Activated T-helper 17 cell treated with anti-CD3 and anti-CD28 coated beads, Interleukin-2, amount 50 U/mL, for 72 hours (primary cell): ENCODE measurements at regions not wholly inside any gene's neighbourhood (a gene's known extent, or its start where the extent isn't known, plus 50 kb on each side); places are given as distances from the start of the nearest gene placed in this dataset.
"Not testable (repeated sequence)": the region's sequence is repeated elsewhere in the genome, so short reads cannot be mapped to it uniquely, and the experiment has no call there.

Source experiments
- ATAC-seq: fragments of 150-1000 bp; cut with Tn5 transposase; replicated peaks from 2 replicates; pipeline ENCODE4 v1.10.0; 2021; ENCODE audit warnings: mild to moderate bottlenecking, moderate library complexity
- H3K27ac Mint-ChIP-seq: one replicate; pipeline ENCODE4 v1.8.0; 2022; ENCODE audit warnings: mixed read lengths
- H3K27me3 Mint-ChIP-seq: one replicate; pipeline ENCODE4 v1.8.0; 2022; ENCODE audit warnings: mixed read lengths
- H3K36me3 Mint-ChIP-seq: one replicate; pipeline ENCODE4 v1.8.0; 2022; ENCODE audit warnings: low read depth, mild to moderate bottlenecking, mixed read lengths
- H3K4me1 Mint-ChIP-seq: one replicate; pipeline ENCODE4 v1.8.0; 2022; ENCODE audit warnings: mixed read lengths
- H3K4me3 Mint-ChIP-seq: one replicate; pipeline ENCODE4 v1.8.0; 2022; ENCODE audit warnings: mild to moderate bottlenecking, mixed read lengths
- H3K9me3 Mint-ChIP-seq: one replicate; pipeline ENCODE4 v1.8.0; 2022; ENCODE audit warnings: mixed read lengths

- H3K4me3 Mint-ChIP-seq, ATAC-seq, H3K4me1 Mint-ChIP-seq, H3K27me3 Mint-ChIP-seq, H3K36me3 Mint-ChIP-seq, H3K9me3 Mint-ChIP-seq, H3K27ac Mint-ChIP-seq: not testable (repeated sequence)
Measured at GRCh38 chr1:25171013-25171412, 61.3 kb downstream of the SYF2 start.

- Mint-ChIP-seq H3K4me1 (no peaks in the 10 kb centered on the region), H3K27me3 (no peaks in the 10 kb centered on the region), H3K9me3 (peaks cover 5% of the 10 kb centered on the region), H3K36me3 (no peaks in the 10 kb centered on the region), H3K27ac (no peak overlapping the region), H3K4me3 (no peak overlapping the region)
- ATAC-seq, result no peak
Measured at GRCh38 chr1:25170439-25170838, 61.9 kb downstream of the SYF2 start.

- Mint-ChIP-seq H3K4me3 (no peak overlapping the region), H3K36me3 (no peaks in the 10 kb centered on the region), H3K27ac (no peak overlapping the region), H3K27me3 (no peaks in the 10 kb centered on the region), H3K9me3 (peaks cover 5% of the 10 kb centered on the region), H3K4me1 (no peaks in the 10 kb centered on the region)
- no peak for ATAC-seq
Measured at GRCh38 chr1:25169610-25170009, 62.7 kb downstream of the SYF2 start.

- Mint-ChIP-seq H3K9me3 (peaks cover 5% of the 10 kb centered on the region), H3K4me3 (no peak overlapping the region), H3K27ac (no peak overlapping the region), H3K36me3 (no peaks in the 10 kb centered on the region), H3K27me3 (no peaks in the 10 kb centered on the region), H3K4me1 (no peaks in the 10 kb centered on the region)
- no peak for ATAC-seq
Measured at GRCh38 chr1:25169168-25169567, 63.1 kb downstream of the SYF2 start.

GRCh38 chr1:25168193-25169071 lies 63.9 kb downstream of the SYF2 start:
- ATAC-seq, result no peak
- Mint-ChIP-seq H3K4me3 (no peak overlapping the region), H3K27me3 (no peaks in the 10 kb centered on the region), H3K4me1 (no peaks in the 10 kb centered on the region), H3K9me3 (peaks cover 5% of the 10 kb centered on the region), H3K36me3 (no peaks in the 10 kb centered on the region), H3K27ac (no peak overlapping the region)

- H3K4me1 Mint-ChIP-seq, result no peaks in the 10 kb centered on the region
- H3K27ac Mint-ChIP-seq, result no peak overlapping the region
- H3K4me3 Mint-ChIP-seq, result no peak overlapping the region
- no peaks in the 10 kb centered on the region for H3K9me3 Mint-ChIP-seq
- no peaks in the 10 kb centered on the region for H3K27me3 Mint-ChIP-seq
- H3K36me3 Mint-ChIP-seq, result no peaks in the 10 kb centered on the region
- ATAC-seq, result no peak
Measured at GRCh38 chr1:25167269-25168192, 64.8 kb downstream of the SYF2 start.

GRCh38 chr1:25166847-25167246 lies 65.5 kb downstream of the SYF2 start:
- ATAC-seq, result no peak
- H3K27me3 Mint-ChIP-seq, result peaks cover under 1% of the 10 kb centered on the region
- no peak overlapping the region for H3K4me3 Mint-ChIP-seq
- H3K36me3 Mint-ChIP-seq, result no peaks in the 10 kb centered on the region
- no peak overlapping the region for H3K27ac Mint-ChIP-seq
- no peaks in the 10 kb centered on the region for H3K9me3 Mint-ChIP-seq
- no peaks in the 10 kb centered on the region for H3K4me1 Mint-ChIP-seq

- ATAC-seq, result no peak
- no peak overlapping the region for H3K27ac Mint-ChIP-seq
- H3K27me3 Mint-ChIP-seq, result peaks cover 11% of the 10 kb centered on the region
- H3K4me1 Mint-ChIP-seq, result no peaks in the 10 kb centered on the region
- H3K4me3 Mint-ChIP-seq, result no peak overlapping the region
- no peaks in the 10 kb centered on the region for H3K36me3 Mint-ChIP-seq
- H3K9me3 Mint-ChIP-seq, result no peaks in the 10 kb centered on the region
Measured at GRCh38 chr1:25163986-25164385, 68.3 kb downstream of the SYF2 start.

GRCh38 chr1:25161981-25162380 lies 70.3 kb downstream of the SYF2 start:
- Mint-ChIP-seq H3K9me3 (no peaks in the 10 kb centered on the region), H3K36me3 (no peaks in the 10 kb centered on the region), H3K27ac (no peak overlapping the region), H3K4me1 (no peaks in the 10 kb centered on the region), H3K27me3 (peaks cover 15% of the 10 kb centered on the region), H3K4me3 (no peak overlapping the region)
- no peak for ATAC-seq

GRCh38 chr1:25157846-25158245 lies 74.5 kb downstream of the SYF2 start:
- Mint-ChIP-seq H3K4me1 (no peaks in the 10 kb centered on the region), H3K9me3 (peaks cover 4% of the 10 kb centered on the region), H3K27ac (no peak overlapping the region), H3K36me3 (no peaks in the 10 kb centered on the region), H3K27me3 (peaks cover 24% of the 10 kb centered on the region), H3K4me3 (no peak overlapping the region)
- no peak for ATAC-seq

- Mint-ChIP-seq H3K9me3 (peaks cover 4% of the 10 kb centered on the region), H3K4me3 (no peak overlapping the region), H3K36me3 (no peaks in the 10 kb centered on the region), H3K27me3 (peaks cover 37% of the 10 kb centered on the region), H3K27ac (no peak overlapping the region), H3K4me1 (no peaks in the 10 kb centered on the region)
- no peak for ATAC-seq
Measured at GRCh38 chr1:25150985-25151495, 81.3 kb downstream of the SYF2 start.

- H3K36me3 Mint-ChIP-seq, result no peaks in the 10 kb centered on the region
- H3K4me1 Mint-ChIP-seq, result no peaks in the 10 kb centered on the region
- ATAC-seq, result peak; percentile 54
- no peak overlapping the region for H3K27ac Mint-ChIP-seq
- no peaks in the 10 kb centered on the region for H3K9me3 Mint-ChIP-seq
- no peak overlapping the region for H3K4me3 Mint-ChIP-seq
- H3K27me3 Mint-ChIP-seq, result peaks cover 36% of the 10 kb centered on the region
Measured at GRCh38 chr1:25148673-25149300, 83.5 kb downstream of the SYF2 start.

- Mint-ChIP-seq H3K4me3 (no peak overlapping the region), H3K36me3 (no peaks in the 10 kb centered on the region), H3K27me3 (peaks cover 34% of the 10 kb centered on the region), H3K9me3 (no peaks in the 10 kb centered on the region), H3K4me1 (no peaks in the 10 kb centered on the region), H3K27ac (no peak overlapping the region)
- ATAC-seq, result no peak
Measured at GRCh38 chr1:25146451-25146855, 85.8 kb downstream of the SYF2 start.

GRCh38 chr1:25145775-25146393 lies 86.4 kb downstream of the SYF2 start:
- Mint-ChIP-seq H3K4me1 (no peaks in the 10 kb centered on the region), H3K9me3 (no peaks in the 10 kb centered on the region), H3K27ac (no peak overlapping the region), H3K4me3 (no peak overlapping the region), H3K36me3 (no peaks in the 10 kb centered on the region), H3K27me3 (peaks cover 30% of the 10 kb centered on the region)
- no peak for ATAC-seq
